Pancreas (tissue), 10 donors: ENCODE measurements at regions not wholly inside any gene's neighbourhood (a gene's known extent, or its start where the extent isn't known, plus 50 kb on each side); places are given as distances from the start of the nearest gene placed in this dataset.

ENCODE experiments used
- ATAC-seq, 4 donors: fragments of 200-7000 bp; cut with Tn5 transposase; one replicate each; pipeline versions ENCODE4 v1.8.0 to v1.9.1; 2020; ENCODE audit warnings: mild to moderate bottlenecking in 4 of 4, moderate library complexity in 4 of 4
- DNase-seq, 6 donors: peaks; one replicate each; pipeline ENCODE4 v3.0.0-alpha.2; 2020
- FAIRE-seq: peaks from 2 replicates; lab custom pipeline; 2012; peaks lifted over from hg19 to GRCh38; lab: Jason Lieb, UNC
- H3K27ac ChIP-seq, 4 donors: fragments of 200-600 bp; sonication (generic); 1 replicate in 3 of 4; 2 replicates in 1 of 4; pipeline versions ENCODE4 v1.5.0 to v1.8.0; 2020
- H3K27me3 ChIP-seq, 4 donors: fragments of 200-600 bp; one replicate each; pipeline ENCODE4 v1.8.0; 2021
- H3K36me3 ChIP-seq, 3 donors: fragments of 200-600 bp; sonication (generic) in 1 of 3; one replicate each; pipeline versions ENCODE4 v1.5.0 to v1.8.0; 2020 to 2021
- H3K4me1 ChIP-seq, 3 donors: fragments of 200-600 bp; one replicate each; pipeline ENCODE4 v1.8.0; 2021
- H3K4me3 ChIP-seq, 4 donors: fragments of 200-600 bp; sonication (generic) in 2 of 4; one replicate each; pipeline versions ENCODE4 v1.5.0 to v1.8.0; 2020 to 2021
- H3K9me3 ChIP-seq, 4 donors: fragments of 200-600 bp; one replicate each; pipeline ENCODE4 v1.8.0; 2021
- CTCF ChIP-seq, 4 donors: fragments of 200-600 bp; sonication (generic) in 3 of 4; IDR thresholded peaks; one replicate each; pipeline versions ENCODE4 v1.5.0 to v1.8.0; 2021; ENCODE audit warnings: antibody characterized with exemption in 4 of 4
- WGBS, 2 donors: extraction: QIAGEN DNeasy Blood & Tissue Kit; methylation state at CpG; one replicate each; pipeline ENCODE4 v1.1.7; 2013; 5-methylcytosine and 5-hydroxymethylcytosine counted together
- intact Hi-C, 3 donors: fragments of 100-400 bp; cut with DNase I; formaldehyde crosslinking; loops; one replicate each; pipeline versions ENCODE4 v1.11.1 to v1.14.2; 2022
- donor health status: healthy with polysubstance abuse.
- donor health status: DM: no; HTN: no; CAD: no; lungs with moderate emphysema.
- donor health status: DM: no; HTN: no; CAD: no.
- donor health status: control.
- donor health status: control.
- donor health status: Bipolar disorder and iron deficiency.
- donor health status: DM: yes; HTN: yes; CAD: no.
- donor health status: DM: no; HTN: no; CAD: no.
- donor health status: DM: no; HTN: no; CAD: no.
- donor health status: DM: yes; HTN: yes; CAD: no.

GRCh38 chr21:29233256-29233546 is 65.5 kb upstream of the BACH1 start:
- 76 to 83% methylated on average over 7 of the region's 7 CpGs for WGBS, 2 donors

GRCh38 chr21:29233611-29234540 is 64.8 kb upstream of the BACH1 start:
- Histone ChIP-seq H3K4me1 (no peaks in the 10 kb centered on the region), H3K9me3 (no peaks in the 10 kb centered on the region), H3K27me3 (no peaks in the 10 kb centered on the region), H3K4me3 (no peak overlapping the region), H3K27ac (peak overlapping the region in 2 of 4 donors; percentile 61 to 74), H3K36me3 (no peaks in the 10 kb centered on the region)
- intact Hi-C loops, result no loop called here
- DNase-seq (no peak), ATAC-seq (peak in 3 of 4 donors; percentile 44 to 63 (median 57)), FAIRE-seq (no peak)
- 88 to 91% methylated on average over 11 of the region's 11 CpGs for WGBS, 2 donors
- no peak for TF ChIP-seq CTCF (IDR thresholded peaks at IDR 0.05)

More at GRCh38 chr21:29233256-29233546, 65.5 kb upstream of the BACH1 start:
- intact Hi-C loops, result no loop called here
- FAIRE-seq, result no peak
- Histone ChIP-seq H3K9me3 (no peaks in the 10 kb centered on the region), H3K36me3 (no peaks in the 10 kb centered on the region), H3K27ac (peak overlapping the region in 2 of 4 donors; percentile 61 to 74), H3K4me3 (no peak overlapping the region), H3K27me3 (no peaks in the 10 kb centered on the region), H3K4me1 (peaks cover 0 to under 1% (median 0%) of the 10 kb centered on the region in 3 donors)
- no peak for DNase-seq
- peak in 1 of 4 donors; percentile 23 for ATAC-seq
- TF ChIP-seq CTCF (IDR thresholded peaks at IDR 0.05), result no peak

- Histone ChIP-seq H3K4me3 (no peak overlapping the region), H3K27ac (peak overlapping the region in 1 of 4 donors; percentile 61), H3K36me3 (no peaks in the 10 kb centered on the region), H3K4me1 (no peaks in the 10 kb centered on the region), H3K27me3 (no peaks in the 10 kb centered on the region), H3K9me3 (no peaks in the 10 kb centered on the region)
- no peak for TF ChIP-seq CTCF (IDR thresholded peaks at IDR 0.05)
- no peak for DNase-seq
- ATAC-seq, result no peak
- no peak for FAIRE-seq
- 83 to 88% methylated on average over 4 of the region's 4 CpGs for WGBS, 2 donors
- intact Hi-C loops, result no loop called here
Observed at GRCh38 chr21:29235714-29236197, 63.0 kb upstream of the BACH1 start.

- TF ChIP-seq CTCF (IDR thresholded peaks at IDR 0.05), result no peak
- intact Hi-C loops, result no loop called here
- no peaks in the 10 kb centered on the region for H3K27me3 ChIP-seq
- H3K4me3 ChIP-seq, result no peak overlapping the region
- ATAC-seq (no peak), FAIRE-seq (no peak), DNase-seq (no peak)
- no peaks in the 10 kb centered on the region for H3K4me1 ChIP-seq
- 83 to 91% methylated on average over 2 of the region's 2 CpGs for WGBS, 2 donors
- H3K27ac ChIP-seq, result peak overlapping the region in 1 of 4 donors; percentile 61
- no peaks in the 10 kb centered on the region for H3K36me3 ChIP-seq
- no peaks in the 10 kb centered on the region for H3K9me3 ChIP-seq
Observed at GRCh38 chr21:29236201-29236600, 62.5 kb upstream of the BACH1 start.
